Keratinocyte (primary cell): ENCODE measurements at regions not wholly inside any gene's neighbourhood (a gene's known extent, or its start where the extent isn't known, plus 50 kb on each side); places are given as distances from the start of the nearest gene placed in this dataset.

Experiments used
- DNase-seq: peaks from one replicate; pipeline ENCODE4 v3.0.0-alpha.2; 2011; ENCODE audit warnings: low read depth, missing footprints, low spot score
- FAIRE-seq: peaks from 2 replicates; lab custom pipeline; 2011; peaks lifted over from hg19 to GRCh38; lab: Jason Lieb, UNC
- H2AFZ ChIP-seq: 2 replicates; pipeline ENCODE4 v1.6.0; 2012; ENCODE audit warnings: low read length, control low read depth, inconsistent platforms; ENCODE audit not compliant: control insufficient read depth
- H3K27ac ChIP-seq: 2 replicates; pipeline ENCODE4 v1.5.1; 2011; ENCODE audit warnings: low read length; ENCODE audit not compliant: control insufficient read depth, insufficient read depth
- H3K27me3 ChIP-seq: 3 replicates; pipeline ENCODE4 v1.6.0; 2011; ENCODE audit warnings: low read length; ENCODE audit not compliant: control insufficient read depth, insufficient read depth; ENCODE audit errors: extremely low read depth
- H3K36me3 ChIP-seq, 2 experiments: 2 replicates in 1 of 2; 3 replicates in 1 of 2; pipeline ENCODE4 v1.5.1; 2011; ENCODE audit warnings: low read length in 2 of 2, mild to moderate bottlenecking in 1 of 2; ENCODE audit not compliant: control insufficient read depth in 2 of 2, insufficient read depth in 2 of 2; ENCODE audit errors: extremely low read depth in 1 of 2
- H3K4me1 ChIP-seq: 3 replicates; pipeline ENCODE4 v1.5.1; 2011; ENCODE audit warnings: low read length; ENCODE audit not compliant: control insufficient read depth, insufficient read depth; ENCODE audit errors: extremely low read depth
- H3K4me2 ChIP-seq: 3 replicates; pipeline ENCODE4 v1.6.0; 2011; ENCODE audit warnings: low read depth, low read length; ENCODE audit not compliant: control insufficient read depth, insufficient read depth; ENCODE audit errors: extremely low read depth
- H3K4me3 ChIP-seq, 3 experiments: fragments of 200-600 bp in 1 of 3; sonication (generic) in 1 of 3; 2 replicates in 2 of 3; 3 replicates in 1 of 3; pipeline ENCODE4 v1.5.1; 2011 to 2016; ENCODE audit warnings: low read length in 3 of 3, mild to moderate bottlenecking in 3 of 3, control low read depth in 2 of 3, inconsistent platforms in 1 of 3, low read depth in 1 of 3, mixed read lengths in 1 of 3, mixed run types in 1 of 3, moderate library complexity in 1 of 3; ENCODE audit not compliant: control insufficient read depth in 2 of 3, insufficient read depth in 2 of 3; ENCODE audit errors: extremely low read depth in 1 of 3
- H3K79me2 ChIP-seq: 2 replicates; pipeline ENCODE4 v1.6.0; 2012; ENCODE audit warnings: low read length; ENCODE audit not compliant: control insufficient read depth, insufficient read depth
- H3K9ac ChIP-seq: 3 replicates; pipeline ENCODE4 v1.6.0; 2011; ENCODE audit warnings: low read length; ENCODE audit not compliant: control insufficient read depth, insufficient read depth; ENCODE audit errors: extremely low read depth
- H3K9me1 ChIP-seq: 3 replicates; pipeline ENCODE4 v1.6.0; 2011; ENCODE audit warnings: low read length; ENCODE audit not compliant: control insufficient read depth, insufficient read depth; ENCODE audit errors: extremely low read depth
- H3K9me3 ChIP-seq: 2 replicates; pipeline ENCODE4 v1.5.1; 2012; ENCODE audit warnings: low read depth, low read length; ENCODE audit not compliant: control insufficient read depth
- H4K20me1 ChIP-seq: 3 replicates; pipeline ENCODE4 v1.6.0; 2011; ENCODE audit warnings: low read length; ENCODE audit not compliant: control insufficient read depth, insufficient read depth; ENCODE audit errors: extremely low read depth
- CTCF ChIP-seq, 3 experiments: IDR thresholded peaks in 1 of 3; conservative IDR thresholded peaks in 1 of 3; optimal IDR thresholded peaks in 1 of 3; 2 replicates in 2 of 3; 3 replicates in 1 of 3; pipeline versions ENCODE3 to v1.5.1; 2011; ENCODE audit warnings: low read length in 3 of 3, mild to moderate bottlenecking in 3 of 3, moderate library complexity in 2 of 3, control low read depth in 1 of 3, inconsistent platforms in 1 of 3; ENCODE audit not compliant: insufficient read depth in 2 of 3; ENCODE audit errors: extremely low read depth in 1 of 3
- EZH2 ChIP-seq: IDR thresholded peaks from one replicate; pipeline ENCODE4 v1.6.1; 2012; ENCODE audit warnings: inconsistent platforms, mild to moderate bottlenecking, low read length, moderate library complexity
- dilution Hi-C: fragments of 300-500 bp; cut with MboI; formaldehyde crosslinking; loops from one replicate; pipeline ENCODE4 v1.7.0; 2020; ENCODE audit warnings: low sequenced_read_pairs; ENCODE audit not compliant: extremely low pct_ligation_motif_present

- no peaks in the 10 kb centered on the region for H3K4me1 ChIP-seq
- no peak overlapping the region for H3K4me2 ChIP-seq
- dilution Hi-C loops, result no loop called here
- H3K79me2 ChIP-seq, result no peaks in the 10 kb centered on the region
- H3K36me3 ChIP-seq, result no peaks in the 10 kb centered on the region
- no peak for DNase-seq
- TF ChIP-seq EZH2, result no peak
- no peak for TF ChIP-seq CTCF (optimal IDR thresholded peaks at IDR 0.05 in 1 of 3, IDR thresholded peaks at IDR 0.05 in 1 of 3, conservative IDR thresholded peaks at IDR 0.05 in 1 of 3; ENCODE audit: extremely low read depth in 1 of 3, insufficient read depth in 2 of 3, low read length in 3 of 3)
- no peak overlapping the region for H2AFZ ChIP-seq
- no peak for FAIRE-seq
- no peaks in the 10 kb centered on the region for H3K27me3 ChIP-seq
- H3K27ac ChIP-seq, result no peak overlapping the region
- no peak overlapping the region for H3K4me3 ChIP-seq
- H4K20me1 ChIP-seq, result no peaks in the 10 kb centered on the region
- peaks cover 2% of the 10 kb centered on the region for H3K9me3 ChIP-seq
- H3K9ac ChIP-seq, result no peak overlapping the region
- no peaks in the 10 kb centered on the region for H3K9me1 ChIP-seq
Measured at GRCh38 chr11:133698654-133699053, 146.7 kb downstream of the SPATA19 start.

- dilution Hi-C loops, result no loop called here
- no peak overlapping the region for H3K4me3 ChIP-seq
Measured at GRCh38 chr11:133697603-133698180, 147.6 kb downstream of the SPATA19 start.

More at GRCh38 chr11:133697603-133698180, 147.6 kb downstream of the SPATA19 start:
- FAIRE-seq (no peak), DNase-seq (no peak)
- no peak for TF ChIP-seq EZH2
- TF ChIP-seq CTCF (optimal IDR thresholded peaks at IDR 0.05 in 1 of 3, IDR thresholded peaks at IDR 0.05 in 1 of 3, conservative IDR thresholded peaks at IDR 0.05 in 1 of 3; ENCODE audit: extremely low read depth in 1 of 3, insufficient read depth in 2 of 3, low read length in 3 of 3), result no peak
- Histone ChIP-seq H3K27me3 (no peaks in the 10 kb centered on the region), H3K9me1 (no peaks in the 10 kb centered on the region), H3K4me1 (no peaks in the 10 kb centered on the region), H2AFZ (no peak overlapping the region), H3K9ac (no peak overlapping the region), H3K4me2 (no peak overlapping the region), H3K79me2 (no peaks in the 10 kb centered on the region), H3K27ac (no peak overlapping the region), H3K9me3 (peaks cover 4% of the 10 kb centered on the region), H3K36me3 (no peaks in the 10 kb centered on the region), H4K20me1 (no peaks in the 10 kb centered on the region)
